ENCODE measurements at regions not wholly inside any gene's neighbourhood (a gene's known extent, or its start where the extent isn't known, plus 50 kb on each side); places are given as distances from the start of the nearest gene placed in this dataset.

- Histone ChIP-seq H3K36me3 (ENCODE audit: control insufficient read depth, insufficient read depth, low read length) (no peaks in the 10 kb centered on the region), H3K4me3 (ENCODE audit: low read depth, low read length) (no peak overlapping the region), H3K27me3 (ENCODE audit: control insufficient read depth, insufficient read depth, low read length) (no peaks in the 10 kb centered on the region)
- DNase-seq (ENCODE audit: low read depth) = no peak
- TF ChIP-seq, protein P1, sequence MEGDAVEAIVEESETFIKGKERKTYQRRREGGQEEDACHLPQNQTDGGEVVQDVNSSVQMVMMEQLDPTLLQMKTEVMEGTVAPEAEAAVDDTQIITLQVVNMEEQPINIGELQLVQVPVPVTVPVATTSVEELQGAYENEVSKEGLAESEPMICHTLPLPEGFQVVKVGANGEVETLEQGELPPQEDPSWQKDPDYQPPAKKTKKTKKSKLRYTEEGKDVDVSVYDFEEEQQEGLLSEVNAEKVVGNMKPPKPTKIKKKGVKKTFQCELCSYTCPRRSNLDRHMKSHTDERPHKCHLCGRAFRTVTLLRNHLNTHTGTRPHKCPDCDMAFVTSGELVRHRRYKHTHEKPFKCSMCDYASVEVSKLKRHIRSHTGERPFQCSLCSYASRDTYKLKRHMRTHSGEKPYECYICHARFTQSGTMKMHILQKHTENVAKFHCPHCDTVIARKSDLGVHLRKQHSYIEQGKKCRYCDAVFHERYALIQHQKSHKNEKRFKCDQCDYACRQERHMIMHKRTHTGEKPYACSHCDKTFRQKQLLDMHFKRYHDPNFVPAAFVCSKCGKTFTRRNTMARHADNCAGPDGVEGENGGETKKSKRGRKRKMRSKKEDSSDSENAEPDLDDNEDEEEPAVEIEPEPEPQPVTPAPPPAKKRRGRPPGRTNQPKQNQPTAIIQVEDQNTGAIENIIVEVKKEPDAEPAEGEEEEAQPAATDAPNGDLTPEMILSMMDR (IDR thresholded peaks at IDR 0.05; ENCODE audit: insufficient read depth, low read length, poor library complexity, severe bottlenecking) = no peak
Measured at GRCh38 chr7:120131096-120131839, 141.7 kb upstream of the KCND2 start.

DNA sequence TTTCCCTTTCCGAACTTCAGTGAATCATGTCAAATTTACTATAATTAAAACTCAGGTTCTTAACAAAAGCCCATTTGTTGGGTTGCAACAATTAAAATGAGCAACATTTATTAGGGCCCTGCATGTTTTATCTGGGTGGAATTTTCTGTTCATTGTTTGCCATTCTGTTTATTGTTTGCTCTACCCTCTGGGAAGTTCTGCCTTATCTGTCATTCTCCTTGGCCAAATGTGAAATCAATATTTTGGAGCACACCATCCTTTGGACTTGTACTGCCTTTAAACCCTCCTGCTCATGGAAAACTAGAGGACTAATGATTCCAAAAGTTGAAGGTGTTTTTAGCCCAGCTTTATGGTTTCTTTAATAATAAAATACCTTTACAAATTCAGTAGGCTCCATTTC lies 134.5 kb upstream of the KCND2 start:
- Histone ChIP-seq H3K4me3 (ENCODE audit: low read depth, low read length) (no peak overlapping the region), H3K27me3 (ENCODE audit: control insufficient read depth, insufficient read depth, low read length) (no peaks in the 10 kb centered on the region), H3K36me3 (ENCODE audit: control insufficient read depth, insufficient read depth, low read length) (no peaks in the 10 kb centered on the region)
- TF ChIP-seq, protein P1 (IDR thresholded peaks at IDR 0.05; ENCODE audit: insufficient read depth, low read length, poor library complexity, severe bottlenecking) = no peak
- no peak for DNase-seq (ENCODE audit: low read depth)

GRCh38 chr7:120156476-120156875 lies 116.5 kb upstream of the KCND2 start:
- TF ChIP-seq, protein P1 (IDR thresholded peaks at IDR 0.05; ENCODE audit: insufficient read depth, low read length, poor library complexity, severe bottlenecking) = no peak

DNA sequence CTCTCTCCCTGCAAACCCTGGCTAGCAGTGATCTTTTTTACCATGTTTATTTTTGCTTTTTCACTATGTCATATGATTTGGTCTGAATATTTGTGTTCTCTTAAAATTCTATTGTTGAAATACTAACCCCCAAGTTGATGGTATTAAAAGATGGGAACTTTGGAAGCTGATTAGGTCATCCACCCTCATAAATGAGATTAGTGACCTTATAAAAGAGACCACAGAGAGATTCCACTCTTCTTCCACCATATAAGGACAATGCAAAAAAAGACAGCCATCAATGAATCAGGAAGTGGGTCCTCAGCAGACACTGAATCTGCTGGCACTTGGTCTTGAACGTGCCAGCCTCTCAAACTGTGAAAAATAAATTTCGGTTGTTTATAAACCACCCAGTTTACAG lies 112.8 kb upstream of the KCND2 start:
- no peak for DNase-seq (ENCODE audit: low read depth)
- Histone ChIP-seq H3K36me3 (ENCODE audit: control insufficient read depth, insufficient read depth, low read length) (no peaks in the 10 kb centered on the region), H3K4me3 (ENCODE audit: low read depth, low read length) (no peak overlapping the region), H3K27me3 (ENCODE audit: control insufficient read depth, insufficient read depth, low read length) (no peaks in the 10 kb centered on the region)
- TF ChIP-seq, protein P1 (IDR thresholded peaks at IDR 0.05; ENCODE audit: insufficient read depth, low read length, poor library complexity, severe bottlenecking) = no peak

More at GRCh38 chr7:120156476-120156875, 116.5 kb upstream of the KCND2 start:
- Histone ChIP-seq H3K4me3 (ENCODE audit: low read depth, low read length) (no peak overlapping the region), H3K36me3 (ENCODE audit: control insufficient read depth, insufficient read depth, low read length) (no peaks in the 10 kb centered on the region), H3K27me3 (ENCODE audit: control insufficient read depth, insufficient read depth, low read length) (no peaks in the 10 kb centered on the region)
- DNase-seq (ENCODE audit: low read depth) = no peak

DNA sequence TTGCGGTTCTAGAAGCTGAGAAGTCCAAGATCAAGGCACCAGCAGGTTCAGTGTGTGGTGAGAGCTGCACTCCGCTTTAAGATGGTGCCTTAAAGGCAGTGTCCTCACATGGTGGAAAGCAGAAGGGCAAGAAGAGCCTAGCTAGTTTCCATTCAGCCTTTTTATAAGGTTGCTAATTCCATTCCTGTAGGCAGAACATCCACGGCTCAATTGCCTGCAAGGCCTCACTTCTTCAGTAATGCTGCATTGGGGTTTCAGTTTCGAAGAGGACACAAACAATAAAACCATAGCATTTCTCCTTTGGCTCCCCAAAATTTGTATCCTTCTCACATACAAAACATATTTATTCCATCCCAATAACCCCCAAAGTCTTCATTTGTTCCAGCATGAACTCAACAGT lies 109.5 kb upstream of the KCND2 start:
- no peak for DNase-seq (ENCODE audit: low read depth)
- H3K27me3 ChIP-seq (ENCODE audit: control insufficient read depth, insufficient read depth, low read length) = no peaks in the 10 kb centered on the region
- TF ChIP-seq, protein P1 (IDR thresholded peaks at IDR 0.05; ENCODE audit: insufficient read depth, low read length, poor library complexity, severe bottlenecking) = no peak

GRCh38 chr7:120165227-120165626 lies 107.7 kb upstream of the KCND2 start:
- Histone ChIP-seq H3K27me3 (ENCODE audit: control insufficient read depth, insufficient read depth, low read length) (no peaks in the 10 kb centered on the region), H3K36me3 (ENCODE audit: control insufficient read depth, insufficient read depth, low read length) (no peaks in the 10 kb centered on the region), H3K4me3 (ENCODE audit: low read depth, low read length) (no peak overlapping the region)
- TF ChIP-seq, protein P1 (IDR thresholded peaks at IDR 0.05; ENCODE audit: insufficient read depth, low read length, poor library complexity, severe bottlenecking) = no peak
- no peak for DNase-seq (ENCODE audit: low read depth)

More for the DNA sequence above, 109.5 kb upstream of the KCND2 start:
- H3K4me3 ChIP-seq (ENCODE audit: low read depth, low read length) = no peak overlapping the region
- H3K36me3 ChIP-seq (ENCODE audit: control insufficient read depth, insufficient read depth, low read length) = no peaks in the 10 kb centered on the region
